Activated gamma-delta T cell treated with anti-CD3 and anti-CD28 coated beads, Interleukin-2, amount 50 U/mL, for 16 hours (primary cell): ENCODE measurements at regions not wholly inside any gene's neighbourhood (a gene's known extent, or its start where the extent isn't known, plus 50 kb on each side); places are given as distances from the start of the nearest gene placed in this dataset.
A peak's percentile ranks its signal among the peaks of the same experiment; 100 is the strongest.
"Not testable (repeated sequence)": the region's sequence is repeated elsewhere in the genome, so short reads cannot be mapped to it uniquely, and the experiment has no call there.

Source experiments
- DNase-seq: peaks from one replicate; pipeline ENCODE4 v3.0.0-alpha.2; 2020; ENCODE audit warnings: low read depth

- DNase-seq = no peak
Measured at GRCh38 chr15:63434576-63435186, 53.0 kb upstream of the CA12 start.

GRCh38 chr15:63435204-63435820 is 53.7 kb upstream of the CA12 start:
- DNase-seq = no peak

- DNase-seq = no peak
Measured at GRCh38 chr15:63436341-63436740, 54.7 kb upstream of the CA12 start.

DNA sequence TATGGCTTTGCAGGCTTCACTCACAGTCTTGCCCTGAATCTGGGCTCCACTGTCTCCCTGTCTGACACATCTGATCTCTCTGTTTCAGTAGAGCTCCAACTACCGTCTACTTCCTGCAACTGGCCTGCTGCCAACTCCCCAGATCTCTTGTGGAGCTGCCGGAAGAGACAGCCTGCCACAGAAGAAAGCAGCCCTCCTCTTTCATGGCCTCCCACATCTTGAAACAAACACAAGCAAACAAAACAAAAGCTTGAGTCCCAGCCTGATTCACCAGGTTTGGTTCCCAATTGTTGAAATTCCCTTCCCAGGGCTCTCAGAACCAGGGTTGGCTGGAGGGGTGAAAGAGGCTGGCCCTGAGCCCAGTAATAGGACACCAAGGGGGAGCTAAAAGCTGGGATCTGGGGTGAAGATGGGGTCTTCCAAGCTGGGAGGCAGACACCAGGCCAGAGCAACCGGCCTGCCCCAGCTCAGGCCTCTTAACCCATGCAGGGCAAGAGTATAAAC is 55.3 kb upstream of the CA12 start:
- peak; percentile 49 for DNase-seq

DNA sequence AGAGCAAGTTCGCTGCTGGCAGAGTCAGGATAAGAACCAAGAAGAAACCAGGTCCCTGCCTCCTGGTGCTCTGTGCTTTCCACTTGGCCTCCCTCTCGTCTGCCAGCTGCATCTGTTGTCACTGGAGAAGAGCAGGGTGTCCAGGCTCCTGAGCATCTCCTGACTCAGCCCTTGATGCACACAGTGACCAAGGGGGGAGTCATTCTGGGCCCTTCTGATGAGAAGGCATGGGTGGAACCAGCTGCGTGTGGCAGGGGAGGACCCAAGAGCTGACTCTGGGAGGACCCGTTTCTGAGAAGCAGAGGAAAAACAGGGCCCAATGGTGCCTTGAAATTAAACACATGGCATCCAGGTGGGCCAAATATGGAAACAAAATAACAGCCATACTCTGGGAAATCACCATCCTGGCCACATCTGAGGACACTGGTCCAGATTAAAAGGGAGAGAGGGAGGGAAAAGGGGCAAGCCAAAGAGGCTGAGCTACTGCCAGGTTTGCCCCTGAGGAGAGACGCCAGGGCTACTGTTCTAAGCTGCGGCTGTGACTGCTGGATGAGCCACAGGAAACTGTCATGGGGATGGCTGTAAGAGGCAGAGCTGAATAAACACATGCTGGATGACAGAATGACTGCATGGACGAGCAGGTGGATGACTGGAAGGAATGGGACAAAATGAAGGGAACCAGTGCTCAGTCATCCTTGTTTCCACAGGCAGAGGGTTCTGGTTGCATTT is 58.1 kb upstream of the CA12 start:
- no peak for DNase-seq

DNA sequence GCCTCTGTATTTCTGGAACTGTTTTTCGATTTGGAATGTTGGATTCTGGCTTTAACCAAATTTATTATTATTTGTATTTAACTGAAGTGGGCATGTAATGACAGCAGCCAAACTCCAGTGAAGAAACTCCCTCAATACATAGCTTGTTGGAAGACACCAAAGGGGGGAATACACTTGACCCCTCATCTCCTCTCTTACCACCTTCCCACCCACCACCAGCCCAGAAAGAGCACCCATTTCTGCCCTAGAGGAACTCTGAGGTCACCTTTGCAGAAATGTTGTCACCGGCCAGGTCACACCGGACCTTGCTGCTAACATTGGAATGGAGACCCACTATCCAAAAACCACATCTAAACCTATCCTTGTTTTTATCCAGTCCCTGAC is 58.6 kb upstream of the CA12 start:
- no peak for DNase-seq

DNA sequence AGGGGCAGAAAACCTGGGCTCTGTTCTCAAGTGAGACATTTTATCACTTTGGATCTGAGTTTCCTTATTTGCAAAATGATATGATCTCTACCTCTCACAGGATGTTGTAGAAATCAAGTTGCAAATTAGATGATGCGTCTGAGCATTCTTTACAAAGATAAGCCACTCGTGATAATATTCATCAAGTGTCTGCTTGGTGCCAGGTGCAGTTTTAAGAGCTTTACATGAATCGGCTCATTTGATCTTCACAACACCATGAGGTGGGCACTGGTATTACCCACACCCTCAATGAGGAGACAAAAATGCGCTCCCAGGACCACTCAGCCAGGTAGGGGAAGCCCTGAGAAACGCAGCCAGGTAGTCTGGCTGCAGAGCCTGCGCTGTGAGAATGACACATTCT is 59.1 kb upstream of the CA12 start:
- DNase-seq = no peak

- DNase-seq = no peak
Measured at GRCh38 chr15:63441266-63441665, 59.6 kb upstream of the CA12 start.

- no peak for DNase-seq
Measured at GRCh38 chr15:63442080-63442479, 60.4 kb upstream of the CA12 start.

GRCh38 chr15:63444611-63445010 is 59.8 kb upstream of the USP3 start:
- no peak for DNase-seq

DNA sequence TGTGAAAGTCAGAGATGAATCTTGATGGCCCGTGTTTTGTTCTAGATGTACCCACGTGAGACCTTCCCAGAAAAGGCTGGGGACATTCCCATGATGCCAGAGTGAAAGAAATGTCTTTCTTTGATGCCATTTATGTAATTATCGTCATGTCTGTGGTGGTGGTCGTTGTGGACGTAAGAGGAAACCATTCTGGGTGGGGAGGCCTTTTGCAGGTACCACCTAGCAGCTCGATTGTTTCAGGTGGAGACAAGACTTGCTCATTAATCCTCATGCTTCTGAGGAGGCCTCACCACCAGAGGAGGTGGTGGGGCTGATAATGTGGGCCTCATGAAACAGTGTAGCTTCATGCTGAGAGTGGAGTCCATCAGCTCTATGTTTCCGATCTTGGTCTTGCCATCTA is 58.1 kb upstream of the USP3 start:
- DNase-seq = no peak

GRCh38 chr15:63447017-63447676 is 57.2 kb upstream of the USP3 start:
- DNase-seq = no peak

GRCh38 chr15:63448266-63448665 is 56.1 kb upstream of the USP3 start:
- DNase-seq = no peak

DNA sequence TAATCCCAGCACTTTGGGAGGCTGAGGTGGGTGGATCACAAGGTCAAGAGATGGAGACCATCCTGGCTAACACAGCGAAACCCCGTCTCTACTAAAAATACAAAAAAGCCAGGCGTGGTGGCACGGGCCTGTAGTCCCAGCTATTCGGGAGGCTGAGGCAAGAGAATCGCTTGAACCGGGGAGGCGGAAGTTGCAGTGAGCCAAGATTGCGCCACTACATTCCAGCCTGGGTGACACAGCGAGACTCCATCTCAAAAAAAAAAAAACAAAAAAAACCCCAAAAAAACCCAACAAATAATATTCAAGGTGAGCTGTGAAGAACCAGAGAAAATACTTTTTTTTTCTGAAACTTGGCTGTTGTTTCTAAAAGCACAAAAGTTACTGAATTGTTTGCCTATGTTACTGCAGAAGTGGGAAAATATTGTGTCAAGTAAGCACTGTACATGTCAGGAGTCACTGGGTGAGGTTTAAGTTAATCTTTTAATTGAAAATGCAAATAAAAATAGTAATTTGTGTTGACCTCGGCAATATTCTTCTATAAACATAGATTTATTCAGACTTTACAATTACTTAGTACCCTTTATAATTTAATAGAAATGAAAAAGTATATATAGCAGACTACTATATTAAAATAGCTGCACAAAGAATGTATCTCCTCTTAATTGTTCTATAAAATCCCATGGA is 55.4 kb upstream of the USP3 start:
- DNase-seq = not testable (repeated sequence)

- no peak for DNase-seq
Measured at GRCh38 chr15:63449731-63450130, 54.7 kb upstream of the USP3 start.

GRCh38 chr15:63450884-63451225 is 53.5 kb upstream of the USP3 start:
- no peak for DNase-seq

GRCh38 chr15:63451671-63452315 is 52.6 kb upstream of the USP3 start:
- no peak for DNase-seq

- DNase-seq = no peak
Measured at GRCh38 chr15:63452552-63453136, 51.7 kb upstream of the USP3 start.

- DNase-seq = no peak
Measured at GRCh38 chr15:63453186-63453905, 51.0 kb upstream of the USP3 start.

- DNase-seq = no peak
Measured at GRCh38 chr15:63454503-63455211, 49.7 kb upstream of the USP3 start.
